ENCODE measurements at regions not wholly inside any gene's neighbourhood (a gene's known extent, or its start where the extent isn't known, plus 50 kb on each side); places are given as distances from the start of the nearest gene placed in this dataset.
A peak's percentile ranks its signal among the peaks of the same experiment; 100 is the strongest.
"Not testable (repeated sequence)": the region's sequence is repeated elsewhere in the genome, so short reads cannot be mapped to it uniquely, and the experiment has no call there.

GRCh38 chr12:28998662-28999120 is 150.4 kb upstream of the FAR2 start:
- DNase-seq, result no peak

- no peak for DNase-seq
Observed at GRCh38 chr12:29004066-29004935, 144.8 kb upstream of the FAR2 start.

DNA sequence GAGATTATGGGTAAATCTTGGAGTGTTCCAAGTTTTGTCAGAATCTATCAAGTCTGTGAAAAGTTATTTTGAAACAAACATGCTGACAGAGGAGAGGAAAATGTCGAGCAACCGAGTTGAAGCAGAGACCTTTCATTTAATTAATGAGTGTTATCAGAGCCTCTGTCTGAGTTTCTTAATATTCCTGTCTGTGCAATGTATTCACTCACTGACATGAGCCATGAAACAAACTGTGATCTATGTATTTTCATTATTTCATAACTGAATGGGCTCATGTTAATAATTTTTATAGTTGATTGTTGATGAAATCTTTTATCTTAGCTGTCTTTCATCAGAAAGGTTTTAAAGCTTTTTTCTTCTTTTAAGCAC is 144.2 kb upstream of the FAR2 start:
- no peak for DNase-seq

- DNase-seq, result no peak
Observed at GRCh38 chr12:29008786-29009185, 140.3 kb upstream of the FAR2 start.

DNA sequence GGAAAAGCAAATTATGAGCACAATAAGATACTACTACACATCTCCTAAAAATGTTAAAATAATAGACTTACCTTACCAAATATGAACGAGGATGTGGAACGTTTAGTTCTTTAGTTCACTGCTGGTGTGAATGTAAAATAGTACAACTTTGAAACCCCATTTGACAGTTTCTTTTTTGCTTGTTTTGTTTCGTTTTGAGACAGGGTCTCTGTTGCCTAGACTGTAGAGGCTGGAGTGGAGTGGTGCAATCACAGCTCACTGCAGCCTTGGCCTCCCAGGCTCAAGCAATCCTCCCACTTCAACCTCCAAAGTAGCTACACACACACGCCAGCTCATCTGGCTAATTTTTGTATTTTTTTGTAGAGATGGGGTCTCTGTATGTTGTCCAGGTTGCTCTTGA is 136.4 kb upstream of the FAR2 start:
- DNase-seq, result no peak

DNA sequence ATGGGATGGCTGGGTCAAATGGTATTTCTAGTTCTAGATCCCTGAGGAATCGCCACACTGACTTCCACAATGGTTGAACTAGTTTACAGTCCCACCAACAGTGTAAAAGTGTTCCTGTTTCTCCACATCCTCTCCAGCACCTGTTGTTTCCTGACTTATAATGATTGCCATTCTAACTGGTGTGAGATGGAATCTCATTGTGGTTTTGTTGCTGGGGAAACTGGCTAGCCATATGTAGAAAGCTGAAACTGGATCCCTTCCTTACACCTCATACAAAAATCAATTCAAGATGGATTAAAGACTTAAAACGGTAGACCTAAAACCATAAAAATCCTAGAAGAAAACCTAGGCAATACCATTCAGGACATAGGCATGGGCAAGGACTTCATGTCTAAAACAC is 131.5 kb upstream of the FAR2 start:
- DNase-seq, result peak; percentile 4

GRCh38 chr12:29023436-29024076 is 125.5 kb upstream of the FAR2 start:
- DNase-seq, result no peak

- no peak for DNase-seq
Observed at GRCh38 chr12:29024117-29024516, 125.0 kb upstream of the FAR2 start.

DNA sequence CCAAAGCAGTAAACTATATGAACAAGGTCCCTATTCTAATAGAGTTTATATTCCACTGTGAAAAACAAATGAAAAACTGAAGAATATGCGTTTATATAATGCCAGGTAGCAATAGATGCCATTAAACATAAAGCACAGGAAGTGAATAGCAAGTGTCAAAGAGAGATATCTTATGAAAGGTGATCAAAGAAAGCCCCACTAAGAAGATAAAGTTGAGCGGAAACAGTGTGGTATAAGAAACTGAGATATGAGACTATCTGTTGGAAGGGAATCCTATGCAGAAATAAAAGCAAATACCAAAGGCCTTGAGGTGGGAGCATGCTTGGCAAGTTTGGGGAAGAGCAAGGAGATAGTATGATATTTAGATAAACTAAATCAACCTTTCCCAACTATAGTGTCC is 123.1 kb upstream of the FAR2 start:
- no peak for DNase-seq

- no peak for DNase-seq
Observed at GRCh38 chr12:29026419-29026818, 122.7 kb upstream of the FAR2 start.

- not testable (repeated sequence) for DNase-seq
Observed at GRCh38 chr12:29029484-29029883, 119.6 kb upstream of the FAR2 start.

DNA sequence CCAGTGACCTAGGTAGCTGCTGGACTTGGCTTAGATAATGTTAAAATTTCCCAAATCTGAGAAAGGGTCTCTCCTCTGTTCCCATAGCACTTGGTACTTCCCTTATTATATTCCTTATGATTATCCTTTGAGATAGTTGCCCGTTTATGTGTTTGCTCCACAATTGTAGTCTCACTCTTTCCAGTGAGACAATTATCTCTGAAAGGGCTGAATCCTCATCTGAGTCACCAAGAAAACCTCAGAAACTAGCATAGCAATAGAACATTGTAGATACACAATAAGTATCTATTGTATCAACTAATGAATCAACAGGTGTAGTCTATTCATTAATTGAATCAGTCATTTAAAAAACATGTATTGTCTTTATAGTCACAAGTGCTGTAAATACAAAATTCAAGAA is 119.1 kb upstream of the FAR2 start:
- no peak for DNase-seq

- no peak for DNase-seq
Observed at GRCh38 chr12:29032446-29032845, 116.6 kb upstream of the FAR2 start.

DNA sequence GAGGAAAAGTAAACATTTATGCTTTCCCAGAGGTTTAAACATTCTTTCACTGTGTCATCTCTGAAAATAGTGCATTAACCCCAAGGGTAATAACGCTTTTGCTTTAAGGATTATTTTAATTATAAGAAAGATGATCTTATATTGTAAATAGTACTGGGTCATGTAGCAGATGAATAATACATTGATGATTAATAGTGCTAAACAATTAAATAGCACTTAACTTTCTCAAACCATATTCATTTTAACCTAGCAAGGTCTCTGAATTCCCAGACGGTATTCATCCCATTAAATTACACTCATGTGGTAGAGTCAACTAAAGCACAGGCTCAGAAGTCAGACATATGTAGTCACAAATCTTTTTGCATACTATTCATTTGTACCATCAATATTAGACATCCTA is 115.6 kb upstream of the FAR2 start:
- no peak for DNase-seq

- DNase-seq, result no peak
Observed at GRCh38 chr12:29035112-29035511, 114.0 kb upstream of the FAR2 start.

GRCh38 chr12:29039013-29039412 is 110.1 kb upstream of the FAR2 start:
- DNase-seq, result no peak

DNA sequence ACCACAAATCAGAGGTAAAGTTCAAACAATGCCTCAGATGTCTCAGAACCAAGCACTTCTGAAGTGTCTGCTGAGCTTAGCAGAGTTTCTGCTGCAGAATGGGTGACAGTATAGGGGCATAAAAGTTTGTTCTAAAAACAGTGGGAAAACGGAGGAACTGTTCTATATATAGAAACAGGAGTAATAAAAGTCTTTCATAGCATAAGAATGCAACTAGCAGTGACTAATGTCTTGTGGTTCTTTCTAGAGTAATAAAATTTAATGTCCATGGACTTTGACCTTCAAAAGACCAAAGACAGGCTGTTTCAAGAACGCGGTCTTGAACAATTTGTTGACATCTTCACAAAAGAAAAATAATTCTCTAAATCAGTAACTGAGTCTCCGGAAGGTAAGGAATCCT is 107.5 kb upstream of the FAR2 start:
- no peak for DNase-seq

DNA sequence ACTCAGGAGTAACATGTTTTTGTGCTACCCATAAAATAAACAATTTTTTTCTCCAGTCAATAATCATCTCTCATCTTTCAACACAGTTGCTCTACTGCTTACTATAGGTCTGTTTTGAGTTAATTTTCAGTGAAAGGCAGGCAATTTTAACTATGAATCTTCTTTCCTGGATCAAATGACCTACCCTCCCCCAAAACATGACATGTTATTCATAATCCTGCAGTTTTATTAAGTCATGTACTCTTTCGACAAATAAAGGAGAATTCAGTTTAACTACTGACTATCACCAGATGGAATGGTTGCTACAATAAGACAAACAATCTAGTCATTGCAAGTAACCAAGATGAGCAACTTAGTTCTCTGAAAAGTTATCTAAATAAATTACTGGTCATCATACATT is 106.0 kb upstream of the FAR2 start:
- DNase-seq, result no peak

DNA sequence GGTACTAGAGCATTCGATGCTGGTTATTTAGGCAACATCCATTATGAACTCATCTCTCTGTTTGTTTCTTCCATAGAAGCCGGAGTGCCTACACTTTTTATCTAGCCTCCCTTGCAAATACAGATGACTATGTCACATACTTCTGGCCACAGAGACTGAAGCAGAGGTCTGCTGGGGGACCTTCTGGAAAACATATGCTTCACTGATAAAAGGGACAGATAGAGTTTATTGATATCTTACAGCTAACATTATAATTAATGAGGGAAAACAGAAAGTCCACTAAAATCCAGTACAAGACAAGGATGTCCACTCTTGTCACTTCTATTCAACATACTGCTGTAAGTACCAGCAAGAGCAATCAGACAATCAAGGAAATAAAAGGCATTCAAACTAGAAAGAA is 104.3 kb upstream of the FAR2 start:
- no peak for DNase-seq

GRCh38 chr12:29048787-29049186 is 100.3 kb upstream of the FAR2 start:
- no peak for DNase-seq

GRCh38 chr12:29050503-29050902 is 98.6 kb upstream of the FAR2 start:
- DNase-seq, result no peak

DNA sequence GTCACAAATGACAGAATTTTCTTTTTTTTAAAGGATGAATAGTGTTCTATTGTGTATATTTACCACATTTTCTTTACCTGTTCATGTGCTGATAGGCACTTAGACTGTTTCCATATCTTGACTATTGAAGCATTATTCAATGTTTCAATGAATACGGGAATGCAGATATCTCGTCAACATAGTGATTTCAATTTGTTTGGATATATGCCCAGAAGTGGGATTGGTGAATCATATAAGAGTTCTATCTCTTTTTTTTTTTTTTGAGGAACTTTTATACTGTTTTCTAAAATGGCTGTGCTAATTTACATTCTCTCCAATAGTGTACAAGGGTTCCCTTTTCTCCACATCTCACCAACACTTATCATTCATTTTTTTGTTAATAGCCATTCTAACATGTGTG is 97.9 kb upstream of the FAR2 start:
- no peak for DNase-seq

- no peak for DNase-seq
Observed at GRCh38 chr12:29053567-29053966, 95.5 kb upstream of the FAR2 start.

DNA sequence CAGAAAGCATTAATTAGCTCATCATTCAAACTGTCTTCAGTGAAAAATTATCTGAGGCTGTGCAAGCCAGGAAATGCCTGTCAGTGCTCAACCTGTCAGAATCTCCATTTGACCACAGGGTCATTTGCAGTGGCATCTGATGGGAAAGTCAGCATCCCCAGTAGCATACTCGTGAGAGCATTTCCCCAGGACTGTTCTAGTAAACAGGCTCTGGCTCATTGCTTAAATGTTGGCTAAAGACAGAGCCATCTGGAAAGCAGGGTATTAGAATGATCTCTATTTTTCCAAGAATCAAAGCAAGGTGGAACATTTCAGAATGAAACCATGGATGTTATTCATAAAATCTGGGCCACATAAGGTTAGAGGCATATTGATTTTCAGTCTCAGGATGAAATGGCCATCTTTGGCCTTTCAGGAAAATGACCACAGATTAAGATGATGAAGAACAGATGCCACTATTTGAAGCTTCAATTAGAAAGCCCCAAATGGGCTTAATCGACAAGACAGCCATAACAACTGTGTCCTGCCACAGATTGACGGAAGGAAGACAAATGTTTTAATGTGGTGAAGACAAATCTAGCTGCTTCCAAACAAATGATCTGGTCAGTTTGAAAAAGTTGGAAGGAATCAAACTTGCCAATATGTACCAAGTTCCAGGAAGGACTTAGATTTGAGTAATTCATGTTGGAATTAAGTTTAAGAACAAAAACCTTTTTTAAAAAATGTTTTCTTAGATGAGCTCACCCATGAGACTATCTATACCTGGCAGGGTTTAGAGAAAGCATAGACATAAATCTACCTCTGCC is 94.0 kb upstream of the FAR2 start:
- DNase-seq, result no peak
